ENCODE measurements at regions not wholly inside any gene's neighbourhood (a gene's known extent, or its start where the extent isn't known, plus 50 kb on each side); places are given as distances from the start of the nearest gene placed in this dataset.

DNA sequence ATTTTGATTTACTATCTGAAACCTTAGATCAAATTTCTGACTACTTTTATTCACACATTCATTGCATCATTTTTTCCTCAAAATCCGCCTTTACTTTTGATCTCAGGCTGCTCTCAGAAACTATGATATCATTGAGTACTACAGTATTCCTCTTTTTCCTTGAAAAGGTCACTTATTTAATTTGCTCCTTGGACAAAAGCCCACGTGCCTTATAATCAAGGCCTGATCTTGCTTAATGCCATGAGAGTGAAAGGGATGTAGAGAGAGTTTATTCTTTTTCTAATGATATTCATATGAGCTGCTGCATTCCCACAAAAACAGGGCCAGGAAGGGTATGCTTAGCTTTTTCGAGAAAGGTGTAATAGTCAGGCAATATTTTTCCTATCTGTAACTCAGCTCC is 327.0 kb downstream of the ETS1 start:
- TF ChIP-seq, protein P1, sequence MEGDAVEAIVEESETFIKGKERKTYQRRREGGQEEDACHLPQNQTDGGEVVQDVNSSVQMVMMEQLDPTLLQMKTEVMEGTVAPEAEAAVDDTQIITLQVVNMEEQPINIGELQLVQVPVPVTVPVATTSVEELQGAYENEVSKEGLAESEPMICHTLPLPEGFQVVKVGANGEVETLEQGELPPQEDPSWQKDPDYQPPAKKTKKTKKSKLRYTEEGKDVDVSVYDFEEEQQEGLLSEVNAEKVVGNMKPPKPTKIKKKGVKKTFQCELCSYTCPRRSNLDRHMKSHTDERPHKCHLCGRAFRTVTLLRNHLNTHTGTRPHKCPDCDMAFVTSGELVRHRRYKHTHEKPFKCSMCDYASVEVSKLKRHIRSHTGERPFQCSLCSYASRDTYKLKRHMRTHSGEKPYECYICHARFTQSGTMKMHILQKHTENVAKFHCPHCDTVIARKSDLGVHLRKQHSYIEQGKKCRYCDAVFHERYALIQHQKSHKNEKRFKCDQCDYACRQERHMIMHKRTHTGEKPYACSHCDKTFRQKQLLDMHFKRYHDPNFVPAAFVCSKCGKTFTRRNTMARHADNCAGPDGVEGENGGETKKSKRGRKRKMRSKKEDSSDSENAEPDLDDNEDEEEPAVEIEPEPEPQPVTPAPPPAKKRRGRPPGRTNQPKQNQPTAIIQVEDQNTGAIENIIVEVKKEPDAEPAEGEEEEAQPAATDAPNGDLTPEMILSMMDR (IDR thresholded peaks at IDR 0.05; ENCODE audit: low read depth, low read length), result no peak
- TF ChIP-seq EZH2phosphoT487 (IDR thresholded peaks at IDR 0.05; ENCODE audit: low read depth), result no peak

Measured in OCI-LY3 (cell line).